HG03460 (cell line): ENCODE measurements at regions not wholly inside any gene's neighbourhood (a gene's known extent, or its start where the extent isn't known, plus 50 kb on each side); places are given as distances from the start of the nearest gene placed in this dataset.

Experiments used
- ATAC-seq: cut with Tn5 transposase; IDR thresholded peaks from one replicate; pipeline ENCODE4 v1.9.1; 2021; ENCODE audit not compliant: unreplicated experiment

GRCh38 chr6:164502833-164503232 is 806.6 kb downstream of the C6orf118 start:
- no peak for ATAC-seq

- no peak for ATAC-seq
Observed at GRCh38 chr6:164495882-164496495, 813.4 kb downstream of the C6orf118 start.

GRCh38 chr6:164478426-164478825 is 831.0 kb downstream of the C6orf118 start:
- no peak for ATAC-seq

- no peak for ATAC-seq
Observed at GRCh38 chr6:164477790-164478189, 831.6 kb downstream of the C6orf118 start.

DNA sequence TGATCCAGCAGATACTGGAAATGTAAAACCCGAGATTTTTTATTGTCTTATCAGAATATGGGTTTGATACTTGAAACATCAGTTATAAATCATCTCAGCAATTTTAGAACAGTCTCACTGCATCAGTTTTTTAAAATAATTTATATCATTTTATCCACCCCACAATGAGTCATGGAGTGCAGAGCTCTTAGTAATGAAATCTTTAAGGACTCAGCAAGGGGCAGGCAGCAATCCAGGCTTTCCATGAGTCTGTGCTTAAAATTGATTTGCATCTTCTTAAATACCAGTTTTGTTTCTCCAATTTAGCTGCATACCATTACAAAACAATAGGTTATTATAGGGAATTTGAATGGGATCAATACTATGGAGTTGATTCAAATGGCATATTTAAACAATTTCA is 832.3 kb downstream of the C6orf118 start:
- no peak for ATAC-seq

- ATAC-seq, result no peak
Observed at GRCh38 chr6:164469276-164469949, 840.0 kb downstream of the C6orf118 start.

- ATAC-seq, result no peak
Observed at GRCh38 chr6:164455835-164456234, 853.6 kb downstream of the C6orf118 start.

DNA sequence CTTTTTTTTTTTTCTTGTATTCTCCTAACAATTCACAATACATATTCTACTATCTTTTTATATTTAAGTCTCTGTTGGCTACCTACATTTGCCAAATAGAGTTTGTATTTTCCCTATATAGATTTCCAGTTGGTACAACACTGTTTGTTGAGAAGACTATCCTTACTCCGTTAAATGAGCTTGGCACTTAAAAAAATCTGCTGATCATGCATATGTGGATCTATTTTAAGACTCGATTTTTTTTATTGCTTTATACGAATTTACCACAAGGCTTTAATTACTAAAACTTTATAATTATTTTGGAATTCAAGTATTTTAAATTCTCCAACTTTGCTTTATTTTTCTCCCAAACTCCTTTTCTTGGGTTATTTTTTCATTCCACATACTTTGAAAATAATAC is 855.6 kb downstream of the C6orf118 start:
- ATAC-seq, result no peak

GRCh38 chr6:164442572-164442971 is 866.8 kb downstream of the C6orf118 start:
- no peak for ATAC-seq

DNA sequence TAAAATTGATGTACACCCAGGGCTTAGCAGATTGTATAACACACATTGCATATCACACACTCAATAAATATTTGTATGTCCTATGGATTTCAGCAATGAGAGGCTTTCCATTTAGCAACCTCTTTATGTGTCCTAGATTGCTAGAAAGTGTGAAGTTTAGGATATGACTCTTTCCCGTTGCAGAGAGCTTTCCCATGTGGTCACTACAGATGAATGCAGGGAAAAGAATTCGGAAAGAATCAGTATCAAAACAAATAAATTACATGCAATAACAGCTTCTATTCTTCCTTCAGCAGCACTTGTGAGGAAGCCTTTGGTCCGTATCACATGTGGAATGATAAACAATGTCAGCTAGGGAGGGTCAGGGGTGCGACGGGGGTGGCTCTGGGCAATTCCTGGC is 870.1 kb downstream of the C6orf118 start:
- no peak for ATAC-seq

- ATAC-seq, result no peak
Observed at GRCh38 chr6:164436976-164437375, 872.4 kb downstream of the C6orf118 start.

DNA sequence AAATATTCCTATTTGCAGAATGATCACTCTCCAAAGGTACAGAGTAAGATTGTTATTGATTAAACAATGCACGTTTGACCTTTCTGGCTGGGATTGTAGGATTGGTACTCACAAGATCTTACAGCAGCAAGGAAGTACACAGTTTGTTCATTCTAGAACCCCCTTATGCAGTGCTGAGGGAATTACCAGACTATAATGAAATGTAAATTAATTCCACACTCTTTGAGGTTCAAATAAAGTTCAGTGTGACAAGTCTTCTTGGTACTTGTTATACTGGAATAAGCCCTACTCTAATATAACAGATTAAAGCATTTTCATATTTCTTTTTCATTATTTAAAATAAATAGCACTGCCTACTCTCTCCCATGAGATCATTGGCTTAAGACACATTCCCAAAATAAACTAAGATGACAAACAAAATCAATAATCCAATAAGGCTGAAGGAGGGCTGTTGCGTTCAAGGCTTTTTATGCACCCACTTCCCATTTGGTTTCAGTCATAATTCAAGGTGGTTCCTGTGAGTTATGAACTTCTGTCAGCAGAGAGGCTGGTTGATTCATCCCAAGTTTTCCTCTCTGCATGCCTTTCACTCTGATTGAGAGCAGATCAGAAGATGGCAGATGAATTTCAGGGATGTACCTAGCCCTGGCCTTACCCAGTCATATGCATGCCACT is 881.5 kb downstream of the C6orf118 start:
- no peak for ATAC-seq

DNA sequence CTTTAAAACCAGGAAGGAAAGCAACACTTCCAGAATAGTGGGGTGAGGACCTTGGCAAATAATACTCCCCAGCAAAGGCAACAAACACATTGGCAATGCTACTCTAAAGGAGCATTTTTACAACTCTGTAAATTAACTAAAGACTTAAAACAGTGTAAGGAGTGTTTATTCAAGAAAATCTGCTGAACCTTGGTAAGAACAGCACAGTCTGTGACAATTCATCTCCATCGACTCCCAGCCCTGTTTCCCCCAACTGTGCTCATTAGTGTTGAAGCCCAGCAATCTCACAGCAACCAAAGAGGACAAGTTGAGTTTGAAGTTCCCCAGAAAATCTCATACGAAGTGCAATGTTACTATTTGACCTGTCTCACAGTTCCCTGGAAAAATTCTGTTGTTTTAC is 884.9 kb downstream of the C6orf118 start:
- no peak for ATAC-seq

DNA sequence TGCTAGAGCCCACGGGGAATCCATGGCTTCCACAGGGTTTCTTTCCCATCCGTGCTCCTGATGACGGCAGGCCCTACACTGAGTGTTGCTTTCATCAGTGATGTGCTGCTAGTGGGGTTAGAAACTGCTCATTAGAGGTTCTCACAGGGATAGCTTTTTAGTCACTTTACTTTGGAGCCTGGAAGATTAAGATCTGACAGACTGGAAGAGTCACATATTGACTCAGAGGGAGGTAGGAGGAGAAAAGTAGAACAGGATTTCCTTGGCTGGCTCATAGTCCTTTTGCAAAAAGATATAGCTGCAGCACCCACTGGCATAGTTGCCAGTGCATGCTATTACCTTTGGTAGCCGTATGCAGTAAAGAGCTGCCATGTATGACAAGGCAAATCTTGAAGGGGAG is 890.3 kb downstream of the C6orf118 start:
- ATAC-seq, result no peak

- no peak for ATAC-seq
Observed at GRCh38 chr6:164418262-164418588, 891.2 kb downstream of the C6orf118 start.

DNA sequence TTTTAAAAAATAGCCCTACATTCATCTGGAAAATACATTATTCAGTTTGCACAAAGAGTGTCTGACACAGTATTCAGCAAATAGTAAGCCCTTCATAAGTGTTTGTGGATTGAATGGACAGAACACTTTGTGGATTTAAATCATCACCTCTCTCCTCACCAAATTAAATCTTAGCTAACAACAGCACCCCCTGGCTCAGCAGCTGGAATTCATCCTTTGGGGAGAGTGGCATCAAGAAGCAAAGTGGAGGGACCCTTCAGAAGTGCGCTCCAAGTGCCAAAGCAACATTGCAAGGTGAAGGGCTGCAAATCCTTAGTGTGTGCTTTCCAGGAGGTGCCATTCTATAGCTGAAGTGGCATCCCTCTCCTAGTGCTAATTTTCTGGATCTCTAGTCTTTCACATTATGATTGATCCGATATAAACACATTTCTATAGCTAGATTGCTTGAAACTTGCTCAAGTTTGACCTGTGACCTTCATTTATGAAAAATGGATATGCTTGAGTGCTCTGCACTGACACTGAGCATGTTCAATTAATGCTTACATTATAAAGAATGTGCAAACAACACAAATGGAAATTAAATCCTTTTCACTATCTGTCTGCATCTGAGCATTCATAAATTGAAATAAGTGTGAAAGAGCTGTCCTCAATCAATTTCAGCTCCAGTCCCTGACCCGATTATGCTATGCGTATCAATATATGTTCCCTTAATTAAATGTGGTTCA is 891.7 kb downstream of the C6orf118 start:
- ATAC-seq, result no peak

- no peak for ATAC-seq
Observed at GRCh38 chr6:164415832-164416563, 893.4 kb downstream of the C6orf118 start.

DNA sequence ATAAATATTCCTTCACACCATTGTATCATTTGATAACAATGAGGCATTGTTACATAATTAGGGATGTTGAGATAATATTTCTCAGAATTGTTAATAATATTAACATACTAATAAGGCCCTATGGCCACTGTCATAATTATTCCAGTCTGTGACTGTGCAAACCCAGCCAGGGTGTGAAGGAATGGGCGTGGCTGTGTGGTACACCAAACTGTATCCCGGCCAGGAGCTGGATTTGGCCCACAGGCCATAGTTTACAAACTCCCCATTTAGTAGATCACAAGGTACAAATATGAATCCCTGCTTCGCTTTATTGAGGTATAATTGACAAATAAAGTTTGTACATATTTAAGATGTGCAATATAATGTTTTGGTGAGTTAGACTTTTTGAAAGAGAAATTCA is 894.7 kb downstream of the C6orf118 start:
- no peak for ATAC-seq

DNA sequence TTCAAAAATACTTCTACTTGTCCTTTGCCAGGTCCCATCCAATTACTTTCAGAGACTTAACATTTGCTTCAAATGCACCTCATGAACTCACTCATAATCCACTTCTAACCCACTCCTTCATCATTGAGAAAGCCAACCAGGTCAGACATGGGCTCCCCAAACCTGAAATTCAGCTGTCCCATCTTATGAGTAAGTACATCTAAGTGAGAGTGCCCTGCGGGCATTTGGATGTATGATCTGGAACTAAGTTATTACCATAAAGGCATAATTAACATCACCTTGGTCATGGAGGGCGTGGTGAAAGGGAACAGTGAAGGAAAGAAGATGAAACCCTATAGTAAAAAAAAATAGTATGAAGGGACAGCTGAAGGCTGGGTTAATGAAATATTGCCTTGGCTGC is 896.8 kb downstream of the C6orf118 start:
- no peak for ATAC-seq

DNA sequence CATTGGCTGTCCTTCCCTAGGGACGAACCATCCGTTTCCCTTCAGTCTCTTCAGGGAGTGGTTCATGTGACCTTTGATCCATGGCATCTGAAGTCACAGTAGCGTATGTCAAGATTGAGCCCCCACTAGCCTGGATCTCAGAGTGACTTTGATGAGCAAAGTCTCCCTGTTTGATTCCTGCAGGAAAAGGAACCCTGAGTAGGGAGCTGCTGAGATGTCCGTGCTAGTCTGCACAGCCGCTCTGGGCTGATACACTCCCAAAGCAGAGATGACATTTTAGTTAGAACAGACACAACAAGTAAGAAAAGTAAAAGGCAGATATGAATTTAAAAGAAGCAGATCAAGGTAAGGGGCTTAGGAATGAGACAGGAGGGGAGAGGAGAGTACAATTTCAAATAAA is 899.4 kb downstream of the C6orf118 start:
- ATAC-seq, result no peak

- no peak for ATAC-seq
Observed at GRCh38 chr6:164409309-164410009, 899.9 kb downstream of the C6orf118 start.
